Neural progenitor cell (in vitro differentiated cells): ENCODE measurements at regions not wholly inside any gene's neighbourhood (a gene's known extent, or its start where the extent isn't known, plus 50 kb on each side); places are given as distances from the start of the nearest gene placed in this dataset.

Source experiments
- DNase-seq: peaks from one replicate; pipeline ENCODE4 v3.0.0-alpha.2; 2016; ENCODE audit warnings: low spot score
- H2AFZ ChIP-seq: fragments of 200-600 bp; sonication (generic); replicated peaks from 2 replicates; pipeline ENCODE4 v1.6.1; 2016; ENCODE audit warnings: antibody characterized with exemption
- H3F3A ChIP-seq: fragments of 200-600 bp; sonication (generic); 2 replicates; pipeline ENCODE4 v1.6.1; 2016; ENCODE audit warnings: antibody characterized with exemption, low read depth
- H3K27ac ChIP-seq: fragments of 200-600 bp; sonication (generic); 2 replicates; pipeline ENCODE4 v1.5.1; 2016; ENCODE audit warnings: mild to moderate bottlenecking
- H3K27me3 ChIP-seq: fragments of 200-600 bp; sonication (generic); 2 replicates; pipeline ENCODE4 v1.6.1; 2016; ENCODE audit warnings: mild to moderate bottlenecking, moderate library complexity
- H3K36me3 ChIP-seq: fragments of 200-600 bp; sonication (generic); 2 replicates; pipeline ENCODE4 v1.5.1; 2016
- H3K4me1 ChIP-seq: fragments of 200-600 bp; sonication (generic); 2 replicates; pipeline ENCODE4 v1.6.1; 2016; ENCODE audit warnings: mixed run types
- H3K4me2 ChIP-seq: fragments of 200-600 bp; sonication (generic); 2 replicates; pipeline ENCODE4 v1.6.1; 2016
- H3K4me3 ChIP-seq: fragments of 200-600 bp; sonication (generic); 2 replicates; pipeline ENCODE4 v1.5.1; 2016
- H3K79me2 ChIP-seq: fragments of 200-600 bp; sonication (generic); 2 replicates; pipeline ENCODE4 v1.6.1; 2016; ENCODE audit warnings: low read depth
- H3K9ac ChIP-seq: fragments of 200-600 bp; sonication (generic); 2 replicates; pipeline ENCODE4 v1.6.1; 2016
- H3K9me3 ChIP-seq: fragments of 200-600 bp; sonication (generic); 2 replicates; pipeline ENCODE4 v1.5.1; 2016; ENCODE audit warnings: low read depth
- H4K20me1 ChIP-seq: fragments of 200-600 bp; sonication (generic); 2 replicates; pipeline ENCODE4 v1.6.1; 2016; ENCODE audit warnings: low read depth
- H3K27ac Mint-ChIP-seq: 3 replicates; pipeline ENCODE4 v1.8.0; 2021; ENCODE audit warnings: mixed read lengths
- H3K27me3 Mint-ChIP-seq: 2 replicates; pipeline ENCODE4 v1.8.0; 2022; ENCODE audit warnings: low read depth, mild to moderate bottlenecking, inconsistent platforms, moderate library complexity, mixed read lengths; ENCODE audit not compliant: insufficient read depth
- H3K36me3 Mint-ChIP-seq: 3 replicates; pipeline ENCODE4 v1.8.0; 2021; ENCODE audit warnings: mixed read lengths
- H3K4me1 Mint-ChIP-seq: 3 replicates; pipeline ENCODE4 v1.8.0; 2021; ENCODE audit warnings: mixed read lengths
- H3K4me3 Mint-ChIP-seq: 3 replicates; pipeline ENCODE4 v1.8.0; 2021; ENCODE audit warnings: mild to moderate bottlenecking, moderate library complexity, mixed read lengths
- H3K9me3 Mint-ChIP-seq: 3 replicates; pipeline ENCODE4 v1.8.0; 2020; ENCODE audit warnings: mixed read lengths
- EZH2 ChIP-seq: fragments of 200-600 bp; sonication (generic); IDR thresholded peaks from 2 replicates; pipeline ENCODE4 v1.6.1; 2017; ENCODE audit warnings: antibody characterized with exemption, mild to moderate bottlenecking, moderate library complexity
- EZH2phosphoT487 ChIP-seq: fragments of 200-600 bp; sonication (generic); IDR thresholded peaks from 2 replicates; pipeline ENCODE4 v1.6.1; 2017; ENCODE audit warnings: antibody characterized with exemption
- TF ChIP-seq, protein P1 (sequence below): fragments of 200-600 bp; sonication (generic); IDR thresholded peaks from 2 replicates; pipeline ENCODE4 v1.5.1; 2017; ENCODE audit warnings: antibody characterized with exemption, mild to moderate bottlenecking

DNA sequence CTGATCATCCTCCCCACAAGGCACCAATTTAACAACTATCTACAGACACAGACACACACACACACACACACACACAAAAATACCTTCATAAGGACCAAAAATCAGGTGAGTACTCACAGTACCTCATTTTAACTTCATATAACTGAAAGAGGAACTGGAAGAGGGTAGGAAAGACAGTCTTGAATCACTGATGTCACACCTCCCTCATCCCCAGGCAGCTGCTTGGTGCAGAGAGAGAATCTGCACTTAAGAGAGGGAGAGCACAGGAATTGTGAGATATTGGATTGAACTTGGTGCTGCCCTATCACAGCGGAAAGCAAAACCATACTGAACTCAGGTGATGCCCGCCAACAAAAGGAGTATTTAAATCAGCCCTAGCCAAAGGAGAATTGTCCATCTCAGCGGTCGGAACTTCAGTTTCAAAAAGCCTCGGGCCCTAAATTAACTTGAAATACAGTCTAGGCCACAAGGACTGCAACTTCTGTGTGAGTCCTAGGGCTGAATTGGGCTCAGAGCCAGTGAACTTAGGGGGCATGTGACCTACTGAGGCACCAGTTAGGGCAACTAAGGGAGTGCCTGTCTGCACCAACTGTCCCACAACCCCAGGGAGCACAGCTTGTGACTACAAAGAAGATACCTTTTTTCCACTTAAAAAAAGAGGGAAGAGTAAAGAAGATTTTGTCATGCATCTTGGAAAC lies 211.1 kb downstream of the LRATD1 start:
- H3K4me1 ChIP-seq = no peaks in the 10 kb centered on the region
- no peaks in the 10 kb centered on the region for H3K27me3 ChIP-seq
- no peaks in the 10 kb centered on the region for H3K36me3 ChIP-seq
- Mint-ChIP-seq H3K36me3 (no peaks in the 10 kb centered on the region), H3K27me3 (peaks cover 6% of the 10 kb centered on the region), H3K4me1 (no peaks in the 10 kb centered on the region), H3K27ac (no peak overlapping the region), H3K9me3 (peaks cover 12% of the 10 kb centered on the region), H3K4me3 (no peak overlapping the region)
- no peak overlapping the region for H2AFZ ChIP-seq
- no peaks in the 10 kb centered on the region for H3K9me3 ChIP-seq
- H3K4me3 ChIP-seq = no peak overlapping the region
- H3K79me2 ChIP-seq = no peaks in the 10 kb centered on the region
- H3F3A ChIP-seq = no peaks in the 10 kb centered on the region
- H3K27ac ChIP-seq = no peak overlapping the region
- no peak for DNase-seq
- no peaks in the 10 kb centered on the region for H4K20me1 ChIP-seq
- no peak for TF ChIP-seq EZH2
- TF ChIP-seq, protein P1, sequence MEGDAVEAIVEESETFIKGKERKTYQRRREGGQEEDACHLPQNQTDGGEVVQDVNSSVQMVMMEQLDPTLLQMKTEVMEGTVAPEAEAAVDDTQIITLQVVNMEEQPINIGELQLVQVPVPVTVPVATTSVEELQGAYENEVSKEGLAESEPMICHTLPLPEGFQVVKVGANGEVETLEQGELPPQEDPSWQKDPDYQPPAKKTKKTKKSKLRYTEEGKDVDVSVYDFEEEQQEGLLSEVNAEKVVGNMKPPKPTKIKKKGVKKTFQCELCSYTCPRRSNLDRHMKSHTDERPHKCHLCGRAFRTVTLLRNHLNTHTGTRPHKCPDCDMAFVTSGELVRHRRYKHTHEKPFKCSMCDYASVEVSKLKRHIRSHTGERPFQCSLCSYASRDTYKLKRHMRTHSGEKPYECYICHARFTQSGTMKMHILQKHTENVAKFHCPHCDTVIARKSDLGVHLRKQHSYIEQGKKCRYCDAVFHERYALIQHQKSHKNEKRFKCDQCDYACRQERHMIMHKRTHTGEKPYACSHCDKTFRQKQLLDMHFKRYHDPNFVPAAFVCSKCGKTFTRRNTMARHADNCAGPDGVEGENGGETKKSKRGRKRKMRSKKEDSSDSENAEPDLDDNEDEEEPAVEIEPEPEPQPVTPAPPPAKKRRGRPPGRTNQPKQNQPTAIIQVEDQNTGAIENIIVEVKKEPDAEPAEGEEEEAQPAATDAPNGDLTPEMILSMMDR = no peak
- no peak overlapping the region for H3K4me2 ChIP-seq
- no peak overlapping the region for H3K9ac ChIP-seq

DNA sequence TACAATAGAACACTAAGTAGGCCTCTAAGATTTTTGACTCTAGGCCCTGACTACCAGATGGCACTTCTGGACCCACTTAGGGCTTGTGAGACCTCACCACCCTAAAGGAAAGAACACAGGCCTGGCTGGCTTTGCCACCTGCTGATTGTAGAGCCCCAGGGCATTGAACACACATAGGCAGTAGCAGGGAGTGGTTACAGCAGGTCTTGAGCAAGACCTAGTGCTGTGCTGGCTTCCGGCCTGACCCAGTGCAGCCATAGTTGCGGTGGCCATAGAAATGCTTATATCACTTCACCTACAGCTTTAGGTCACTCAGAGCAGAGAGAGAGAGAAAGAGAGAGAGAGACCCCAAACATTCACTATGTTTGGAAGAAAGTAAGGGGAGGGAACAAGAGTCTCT lies 223.2 kb downstream of the LRATD1 start:
- Mint-ChIP-seq H3K27ac (no peak overlapping the region), H3K27me3 (no peaks in the 10 kb centered on the region), H3K36me3 (no peaks in the 10 kb centered on the region), H3K4me3 (no peak overlapping the region), H3K9me3 (peaks cover 9% of the 10 kb centered on the region), H3K4me1 (no peaks in the 10 kb centered on the region)
- Histone ChIP-seq H3K9me3 (no peaks in the 10 kb centered on the region), H4K20me1 (no peaks in the 10 kb centered on the region), H3K36me3 (no peaks in the 10 kb centered on the region), H3K79me2 (no peaks in the 10 kb centered on the region), H3K4me1 (no peaks in the 10 kb centered on the region), H3K27ac (no peak overlapping the region), H3K4me2 (no peak overlapping the region), H3K27me3 (no peaks in the 10 kb centered on the region), H3K9ac (no peak overlapping the region), H3F3A (no peaks in the 10 kb centered on the region), H2AFZ (no peak overlapping the region), H3K4me3 (no peak overlapping the region)
- TF ChIP-seq EZH2phosphoT487 (no peak), EZH2 (no peak)
- TF ChIP-seq, protein P1 = no peak
- no peak for DNase-seq

- Mint-ChIP-seq H3K27me3 (no peaks in the 10 kb centered on the region), H3K4me1 (no peaks in the 10 kb centered on the region), H3K4me3 (no peak overlapping the region), H3K27ac (no peak overlapping the region), H3K9me3 (peaks cover 14% of the 10 kb centered on the region), H3K36me3 (no peaks in the 10 kb centered on the region)
- no peaks in the 10 kb centered on the region for H3K27me3 ChIP-seq
- no peak overlapping the region for H2AFZ ChIP-seq
- no peak overlapping the region for H3K9ac ChIP-seq
- H4K20me1 ChIP-seq = no peaks in the 10 kb centered on the region
- H3K27ac ChIP-seq = no peak overlapping the region
- H3K4me3 ChIP-seq = no peak overlapping the region
- no peaks in the 10 kb centered on the region for H3F3A ChIP-seq
- H3K4me1 ChIP-seq = no peaks in the 10 kb centered on the region
- TF ChIP-seq EZH2phosphoT487 (no peak), EZH2 (no peak)
- TF ChIP-seq, protein P1 = no peak
- H3K36me3 ChIP-seq = no peaks in the 10 kb centered on the region
- no peaks in the 10 kb centered on the region for H3K79me2 ChIP-seq
- no peak for DNase-seq
- no peak overlapping the region for H3K4me2 ChIP-seq
- H3K9me3 ChIP-seq = no peaks in the 10 kb centered on the region
Measured at GRCh38 chr2:14861181-14861580, 228.7 kb downstream of the LRATD1 start.
